Amygdala (tissue), 56 donors: ENCODE measurements at regions not wholly inside any gene's neighbourhood (a gene's known extent, or its start where the extent isn't known, plus 50 kb on each side); places are given as distances from the start of the nearest gene placed in this dataset.

Experiments
- DNase-seq, 56 donors: peaks; one replicate each; lab custom pipeline; 2025; lab: John Stamatoyannopoulos, UW

DNA sequence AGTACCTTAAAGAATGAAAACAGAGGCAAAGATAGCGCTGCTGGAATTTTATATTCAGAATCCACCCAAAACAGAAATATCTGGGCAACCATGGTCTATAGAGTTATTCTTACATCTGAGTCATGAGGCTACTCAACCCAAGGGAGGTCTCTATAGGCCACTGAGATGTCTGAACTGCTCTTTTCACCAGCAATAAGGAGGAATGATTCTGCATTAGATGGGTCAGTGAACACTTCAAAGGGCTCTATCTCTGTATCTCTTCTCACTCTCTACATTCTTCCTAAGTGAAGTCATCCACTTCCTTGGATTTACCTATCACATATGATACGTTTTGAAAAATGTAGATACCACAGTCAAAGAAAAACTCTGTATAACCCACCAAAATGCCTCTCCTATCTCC lies 90.2 kb upstream of the NGF start:
- DNase-seq = no peak

DNA sequence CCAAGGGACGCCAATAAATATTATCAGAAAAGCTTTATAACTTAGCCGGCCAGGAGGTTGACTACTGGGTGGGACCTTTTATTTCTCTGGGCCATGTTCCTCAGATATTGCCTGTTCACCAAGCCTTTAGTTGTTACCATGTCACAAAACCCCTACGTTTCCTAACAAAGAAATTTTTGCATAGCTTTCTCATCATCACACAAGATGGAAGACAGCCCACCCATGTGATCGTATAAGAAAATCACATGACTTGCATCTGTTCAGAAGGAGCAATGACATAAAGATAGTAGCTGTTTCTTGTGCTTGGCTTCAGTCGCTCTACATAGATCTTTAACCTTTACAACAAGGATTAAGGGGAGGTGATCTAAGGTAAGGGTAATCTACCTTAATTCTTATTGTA lies 88.9 kb upstream of the NGF start:
- no peak for DNase-seq

DNA sequence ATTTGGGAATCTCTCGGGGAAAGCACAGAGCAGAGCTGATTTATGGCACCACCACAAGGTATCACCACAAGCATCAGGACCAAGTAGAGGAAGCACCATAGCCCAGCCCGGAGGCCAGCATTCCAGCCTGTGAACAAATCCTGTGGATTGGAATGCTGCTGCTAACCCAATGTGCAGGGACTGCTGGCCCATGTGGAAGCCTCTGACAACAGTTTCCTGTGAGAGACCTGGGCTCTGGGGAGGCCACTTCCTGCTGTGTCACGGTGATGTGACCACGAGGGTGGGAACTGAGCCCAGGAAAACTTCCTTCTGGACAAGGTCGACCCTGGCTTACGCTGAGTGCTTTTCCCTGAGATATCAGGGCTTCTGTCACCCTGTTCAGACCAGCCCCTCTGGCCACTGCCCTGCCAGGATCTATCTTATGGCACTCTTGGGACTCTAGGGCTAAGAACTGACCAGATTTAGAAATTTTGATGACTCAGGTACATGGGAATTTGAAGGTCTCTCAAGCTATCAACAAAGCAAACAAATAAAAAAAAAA lies 88.3 kb upstream of the NGF start:
- DNase-seq = no peak

GRCh38 chr1:115425442-115425841 lies 87.4 kb upstream of the NGF start:
- no peak for DNase-seq

DNA sequence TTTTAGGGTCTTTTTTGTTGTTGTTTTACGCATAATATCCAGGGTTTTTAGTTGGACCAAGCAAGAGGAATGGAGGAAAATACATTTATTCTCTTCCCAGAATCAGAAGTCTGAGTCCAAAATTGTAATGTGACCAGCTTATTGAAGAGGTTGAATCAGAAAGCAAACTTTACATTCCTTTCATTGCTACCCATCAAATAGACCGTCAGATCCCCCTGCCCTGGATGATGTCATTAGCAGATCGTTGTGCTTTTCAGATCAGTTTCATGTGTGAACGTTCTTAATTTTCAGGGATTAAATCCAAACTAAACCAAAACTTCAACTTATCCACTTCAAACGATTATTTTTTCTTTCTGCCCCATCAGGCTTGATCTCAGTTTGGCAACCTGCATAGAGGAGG lies 85.7 kb upstream of the NGF start:
- DNase-seq = no peak

GRCh38 chr1:115419571-115419970 lies 81.5 kb upstream of the NGF start:
- DNase-seq = no peak

GRCh38 chr1:115413621-115414020 lies 75.6 kb upstream of the NGF start:
- no peak for DNase-seq

- no peak for DNase-seq
Measured at GRCh38 chr1:115413208-115413607, 75.2 kb upstream of the NGF start.

DNA sequence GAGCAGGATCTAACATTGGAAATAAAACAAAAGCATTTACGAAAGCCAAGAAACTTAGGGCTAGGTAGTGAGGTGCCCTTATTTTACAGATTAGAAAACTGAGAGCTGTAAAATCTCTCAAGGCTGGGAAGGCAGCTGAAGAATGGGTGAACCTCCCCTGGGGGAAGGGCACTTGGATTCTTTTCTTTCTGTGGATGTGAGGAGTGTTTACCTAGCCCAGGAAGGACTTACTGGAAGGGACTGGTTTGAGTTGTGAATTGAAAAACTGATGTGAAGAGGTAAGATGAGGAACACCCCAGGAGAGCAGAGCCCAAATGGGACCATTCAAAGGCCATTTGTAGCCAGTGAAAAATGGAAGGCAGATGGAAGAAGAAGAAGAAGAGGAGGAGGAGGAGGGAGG lies 74.7 kb upstream of the NGF start:
- no peak for DNase-seq

DNA sequence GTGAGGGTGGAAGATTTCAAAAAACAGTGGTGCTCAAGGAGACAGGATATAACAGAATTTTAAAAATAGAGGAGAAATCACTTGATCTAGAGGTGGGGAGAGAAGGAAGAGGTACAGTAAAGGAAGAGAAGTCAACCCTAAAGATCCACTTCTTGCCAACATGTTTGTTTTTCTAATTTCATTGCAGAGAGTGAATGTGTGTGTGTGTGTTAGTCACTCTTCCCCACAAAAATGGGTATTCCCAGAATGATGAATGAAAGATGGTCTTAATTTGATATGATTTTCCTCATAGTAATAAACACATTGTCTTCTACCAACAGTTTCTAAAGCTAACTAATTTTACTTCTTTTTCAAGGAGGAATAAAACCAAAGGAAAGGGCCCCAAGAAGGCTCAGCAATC lies 74.2 kb upstream of the NGF start:
- no peak for DNase-seq

DNA sequence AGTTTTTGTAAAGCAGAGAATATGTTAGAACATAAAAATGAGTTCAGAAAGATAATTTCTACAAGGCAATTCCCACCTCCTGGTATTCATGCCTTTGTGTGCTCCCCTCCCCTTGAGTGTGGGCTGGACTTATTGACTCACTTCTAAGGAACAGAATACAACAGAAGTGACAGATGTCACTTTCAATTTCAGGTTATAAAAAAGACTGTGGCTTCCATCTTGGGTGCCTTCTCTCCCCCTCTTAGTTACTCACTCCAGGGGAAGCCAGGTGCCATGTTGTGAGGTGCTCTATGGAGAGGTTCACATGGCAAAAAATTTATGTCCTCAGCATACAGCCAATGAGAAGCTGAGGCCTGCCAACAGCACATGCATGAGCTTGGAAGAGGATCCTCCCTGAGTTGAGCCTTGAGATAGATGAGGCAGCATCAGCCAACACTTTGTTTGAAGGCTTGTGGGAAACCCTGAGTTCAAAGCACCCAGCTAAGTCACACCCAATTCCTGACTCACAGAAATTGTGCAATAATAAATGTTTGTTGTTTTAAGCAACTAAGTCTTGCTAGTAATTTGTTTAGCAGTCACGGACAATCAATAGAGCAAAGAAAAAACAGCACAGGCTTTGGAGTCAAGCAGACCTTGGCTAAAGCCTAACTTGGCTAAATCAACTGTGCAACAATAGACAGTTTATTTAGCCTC lies 73.5 kb upstream of the NGF start:
- DNase-seq = no peak

GRCh38 chr1:115409094-115410015 lies 71.3 kb upstream of the NGF start:
- no peak for DNase-seq

GRCh38 chr1:115408533-115408932 lies 70.5 kb upstream of the NGF start:
- no peak for DNase-seq

GRCh38 chr1:115404911-115405310 lies 66.9 kb upstream of the NGF start:
- no peak for DNase-seq

GRCh38 chr1:115402753-115403184 lies 64.7 kb upstream of the NGF start:
- DNase-seq = no peak

GRCh38 chr1:115401676-115402075 lies 63.6 kb upstream of the NGF start:
- no peak for DNase-seq

- DNase-seq = no peak
Measured at GRCh38 chr1:115400891-115401290, 62.8 kb upstream of the NGF start.

- no peak for DNase-seq
Measured at GRCh38 chr1:115400426-115400825, 62.4 kb upstream of the NGF start.

DNA sequence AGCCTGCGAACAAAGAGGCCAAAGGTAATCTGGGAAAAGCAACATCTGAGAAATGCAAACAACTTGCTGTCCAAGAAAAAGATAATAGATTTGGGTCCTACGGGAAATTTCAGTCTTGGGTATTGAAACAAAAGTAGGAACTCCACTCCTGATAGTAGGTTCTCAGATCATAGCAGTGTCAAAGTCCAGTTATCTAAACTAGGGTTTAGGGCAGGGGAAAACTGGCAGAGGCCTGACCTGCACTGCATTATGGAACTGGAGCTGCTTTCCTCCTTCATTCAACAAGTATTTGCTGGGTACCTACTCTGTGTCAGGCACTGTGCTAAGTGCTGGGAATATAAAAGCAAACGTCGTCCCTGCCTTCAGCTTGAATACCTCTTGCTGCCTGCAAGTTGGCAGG lies 60.7 kb upstream of the NGF start:
- DNase-seq = no peak
